ENCODE measurements at regions not wholly inside any gene's neighbourhood (a gene's known extent, or its start where the extent isn't known, plus 50 kb on each side); places are given as distances from the start of the nearest gene placed in this dataset.
"Not testable (repeated sequence)": the region's sequence is repeated elsewhere in the genome, so short reads cannot be mapped to it uniquely, and the experiment has no call there.

DNA sequence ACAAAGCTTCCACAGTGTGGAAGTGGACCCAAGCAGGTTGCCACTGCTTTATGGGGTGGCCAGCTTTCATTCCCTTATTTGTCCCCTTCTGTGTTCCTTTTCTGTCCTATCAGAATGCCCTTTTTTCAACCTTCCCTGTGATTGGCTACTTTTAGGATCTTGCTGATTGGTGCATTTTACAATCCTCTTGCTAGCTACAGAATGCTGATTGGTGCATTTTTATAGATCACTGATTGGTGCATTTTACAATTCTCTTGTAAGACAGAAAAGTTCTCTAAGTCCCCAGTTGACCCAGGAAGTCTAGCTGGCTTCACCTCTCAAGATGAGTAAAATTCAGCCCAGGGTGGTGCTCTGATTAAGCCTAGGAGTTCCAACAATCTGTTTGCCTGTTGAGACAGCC, 157.2 kb upstream of the ERCC6L2 start:
- H3K36me3 Mint-ChIP-seq (ENCODE audit: low read depth) = peaks cover 11% of the 10 kb centered on the region

DNA sequence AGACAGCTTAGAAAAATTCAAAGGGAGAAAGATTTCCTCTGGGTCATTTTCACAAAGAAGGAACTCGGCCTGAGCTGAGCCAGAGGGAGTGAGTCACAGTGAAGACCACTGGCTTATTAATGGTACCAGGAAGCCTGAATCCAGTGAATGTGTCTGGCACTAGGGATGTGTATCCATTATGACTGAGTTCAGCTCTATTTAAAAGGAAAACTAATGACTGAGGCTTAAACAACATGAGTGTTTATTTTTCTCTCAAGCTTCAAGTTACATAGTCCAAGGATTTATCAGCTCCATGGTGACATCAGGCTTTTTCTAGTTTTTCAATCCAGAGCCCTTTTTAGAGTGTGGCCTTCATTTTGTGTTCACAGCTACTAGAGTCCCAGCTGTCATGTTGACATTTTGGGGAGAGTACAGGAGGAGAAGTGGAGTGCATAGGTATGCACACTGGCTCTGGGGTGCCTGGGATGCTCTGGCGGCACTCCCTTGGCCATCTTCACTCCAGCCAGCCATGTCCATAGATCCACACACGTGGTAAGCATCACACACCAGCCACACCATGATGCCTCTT, 159.5 kb upstream of the ERCC6L2 start:
- peaks cover 5% of the 10 kb centered on the region for H3K36me3 Mint-ChIP-seq (ENCODE audit: low read depth)
- intact Hi-C loops (cut with micrococcal nuclease) = no loop called here
- no peaks in the 10 kb centered on the region for H3K4me1 Mint-ChIP-seq (ENCODE audit: low read depth)
- H3K9me3 Mint-ChIP-seq = peaks cover 36% of the 10 kb centered on the region
- no peak for DNase-seq (ENCODE audit: low spot score)
- no peak overlapping the region for H3K27ac Mint-ChIP-seq
- peaks cover 11% of the 10 kb centered on the region for H3K27me3 Mint-ChIP-seq (ENCODE audit: low read depth)
- H3K4me3 Mint-ChIP-seq (ENCODE audit: low read depth) = no peak overlapping the region

More for the DNA sequence above, 157.2 kb upstream of the ERCC6L2 start:
- intact Hi-C loops (cut with micrococcal nuclease) = no loop called here
- Mint-ChIP-seq H3K27me3 (ENCODE audit: low read depth) (peaks cover 25% of the 10 kb centered on the region), H3K4me1 (ENCODE audit: low read depth) (peaks cover 6% of the 10 kb centered on the region), H3K9me3 (peaks cover 41% of the 10 kb centered on the region), H3K4me3 (ENCODE audit: low read depth) (no peak overlapping the region), H3K27ac (no peak overlapping the region)
- DNase-seq (ENCODE audit: low spot score) = no peak

DNA sequence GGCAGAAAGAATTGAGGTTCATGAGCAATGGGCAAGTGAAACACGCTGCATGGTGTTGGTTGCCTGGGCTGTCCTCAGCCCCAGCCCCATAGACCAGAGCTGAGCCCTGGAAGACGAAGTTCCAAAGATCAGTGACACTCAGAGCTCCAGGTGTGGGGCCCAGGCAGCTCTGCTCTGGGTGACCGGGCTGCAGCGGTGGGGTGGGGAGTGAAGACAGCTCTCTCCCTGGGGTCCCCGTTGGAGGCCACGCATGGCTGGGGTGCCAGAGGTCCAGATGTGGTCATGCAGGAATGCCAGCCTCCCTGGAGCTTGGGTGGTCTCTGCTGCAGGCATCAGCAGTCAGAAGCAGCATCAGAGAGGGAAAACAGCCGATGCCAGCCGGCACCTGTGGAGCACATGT, 165.0 kb upstream of the ERCC6L2 start:
- intact Hi-C loops (cut with micrococcal nuclease) = no loop called here
- H3K27me3 Mint-ChIP-seq (ENCODE audit: low read depth) = peaks cover 7% of the 10 kb centered on the region
- H3K9me3 Mint-ChIP-seq = peaks cover 3% of the 10 kb centered on the region
- H3K36me3 Mint-ChIP-seq (ENCODE audit: low read depth) = peaks cover 2% of the 10 kb centered on the region
- H3K27ac Mint-ChIP-seq = no peak overlapping the region
- no peak for DNase-seq (ENCODE audit: low spot score)
- no peaks in the 10 kb centered on the region for H3K4me1 Mint-ChIP-seq (ENCODE audit: low read depth)
- no peak overlapping the region for H3K4me3 Mint-ChIP-seq (ENCODE audit: low read depth)

DNA sequence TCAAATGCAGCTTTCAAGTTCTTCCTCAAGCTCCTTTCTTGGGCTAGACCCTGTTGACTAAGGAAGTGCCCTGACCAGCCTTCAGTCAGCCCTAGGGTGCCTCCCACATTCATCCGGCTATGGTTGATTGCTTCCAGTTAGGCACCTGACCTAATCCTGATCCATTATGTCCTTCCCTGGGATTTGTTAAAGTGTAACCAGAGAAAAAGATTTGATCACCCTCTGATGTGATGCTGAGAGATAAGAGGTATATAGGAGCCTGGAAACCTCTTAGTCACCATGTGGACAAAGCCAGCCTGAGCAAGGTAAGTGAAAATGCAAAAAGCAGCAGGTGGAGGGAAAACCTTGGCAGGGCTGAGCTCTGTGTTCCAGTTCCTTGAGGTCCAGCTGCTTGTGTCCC, 178.8 kb upstream of the ERCC6L2 start:
- Mint-ChIP-seq H3K9me3 (peaks cover 11% of the 10 kb centered on the region), H3K36me3 (ENCODE audit: low read depth) (no peaks in the 10 kb centered on the region), H3K27me3 (ENCODE audit: low read depth) (peaks cover 9% of the 10 kb centered on the region), H3K4me1 (ENCODE audit: low read depth) (no peaks in the 10 kb centered on the region), H3K27ac (no peak overlapping the region), H3K4me3 (ENCODE audit: low read depth) (no peak overlapping the region)
- intact Hi-C loops (cut with micrococcal nuclease) = no loop called here
- no peak for DNase-seq (ENCODE audit: low spot score)

DNA sequence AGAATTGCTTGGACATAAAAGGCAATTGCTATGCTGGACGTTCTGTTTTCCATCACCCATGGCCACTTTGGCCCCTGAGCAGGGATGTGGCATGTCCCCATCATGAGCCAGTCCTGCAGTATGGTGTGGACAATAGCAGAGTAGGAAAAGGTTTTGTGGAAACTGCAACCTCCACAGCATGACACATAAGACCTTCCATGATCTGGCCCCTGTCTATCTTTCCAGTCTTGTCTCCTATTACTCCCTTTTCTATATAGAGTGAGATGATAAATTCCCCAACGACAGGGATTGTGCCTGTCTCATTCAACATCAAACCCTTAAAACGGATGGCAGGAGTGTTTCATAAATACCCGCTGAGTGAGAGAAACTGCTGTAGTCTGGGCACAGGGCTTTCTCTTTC, 174.7 kb upstream of the PTCH1 start:
- no peaks in the 10 kb centered on the region for H3K36me3 Mint-ChIP-seq (ENCODE audit: low read depth)
- intact Hi-C loops (cut with micrococcal nuclease) = no loop called here
- no peak overlapping the region for H3K27ac Mint-ChIP-seq
- peaks cover under 1% of the 10 kb centered on the region for H3K9me3 Mint-ChIP-seq
- H3K27me3 Mint-ChIP-seq (ENCODE audit: low read depth) = peaks cover 13% of the 10 kb centered on the region
- H3K4me1 Mint-ChIP-seq (ENCODE audit: low read depth) = no peaks in the 10 kb centered on the region
- H3K4me3 Mint-ChIP-seq (ENCODE audit: low read depth) = no peak overlapping the region
- no peak for DNase-seq (ENCODE audit: low spot score)

DNA sequence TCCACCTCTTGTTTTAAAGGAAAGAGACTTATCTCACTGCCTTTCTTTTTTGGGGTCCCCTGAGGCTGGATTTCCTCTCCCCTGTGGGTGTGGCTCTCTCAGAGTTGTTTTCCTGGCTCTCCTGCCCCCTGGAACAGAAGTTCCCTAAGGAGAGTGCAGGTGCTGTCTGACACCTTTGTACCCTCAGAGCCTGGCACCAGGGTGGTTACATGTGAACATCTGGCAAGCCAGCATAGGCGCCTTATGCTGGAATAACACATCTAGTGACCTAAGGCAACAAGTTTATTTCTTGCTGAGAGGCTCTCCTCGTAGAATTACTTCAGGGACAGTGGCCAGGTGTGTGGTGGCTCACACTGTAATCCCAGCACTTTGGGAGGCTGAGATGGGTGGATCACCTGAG, 172.9 kb upstream of the PTCH1 start:
- H3K9me3 Mint-ChIP-seq = no peaks in the 10 kb centered on the region
- no peak overlapping the region for H3K27ac Mint-ChIP-seq

DNA sequence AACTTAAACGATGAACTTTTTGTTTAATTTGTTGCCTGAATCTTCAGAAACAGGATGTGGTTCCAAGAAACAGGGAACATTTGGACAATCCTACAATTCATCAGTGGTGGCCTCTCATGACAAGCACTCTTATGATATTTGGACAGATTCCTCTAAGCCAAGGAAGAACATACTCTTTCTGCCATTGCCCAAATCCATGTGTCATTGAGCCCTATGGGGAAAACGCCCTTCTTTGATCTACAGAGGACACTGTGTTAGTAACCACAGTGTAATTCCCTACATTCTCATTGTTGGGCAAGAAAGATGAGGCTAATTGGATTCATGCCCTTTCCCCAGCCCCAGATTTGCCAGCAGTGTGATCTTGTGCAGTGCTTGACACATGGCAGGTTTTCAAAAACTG, 167.7 kb upstream of the PTCH1 start:
- Mint-ChIP-seq H3K4me3 (ENCODE audit: low read depth) (no peak overlapping the region), H3K4me1 (ENCODE audit: low read depth) (peaks cover 12% of the 10 kb centered on the region), H3K27me3 (ENCODE audit: low read depth) (peaks cover 8% of the 10 kb centered on the region), H3K27ac (no peak overlapping the region), H3K9me3 (peaks cover 13% of the 10 kb centered on the region), H3K36me3 (ENCODE audit: low read depth) (no peaks in the 10 kb centered on the region)
- no peak for DNase-seq (ENCODE audit: low spot score)
- intact Hi-C loops (cut with micrococcal nuclease) = no loop called here

More for the DNA sequence above, 172.9 kb upstream of the PTCH1 start:
- H3K4me3 Mint-ChIP-seq (ENCODE audit: low read depth) = no peak overlapping the region
- H3K27me3 Mint-ChIP-seq (ENCODE audit: low read depth) = peaks cover 5% of the 10 kb centered on the region
- intact Hi-C loops (cut with micrococcal nuclease) = no loop called here
- no peaks in the 10 kb centered on the region for H3K36me3 Mint-ChIP-seq (ENCODE audit: low read depth)
- no peaks in the 10 kb centered on the region for H3K4me1 Mint-ChIP-seq (ENCODE audit: low read depth)
- no peak for DNase-seq (ENCODE audit: low spot score)

DNA sequence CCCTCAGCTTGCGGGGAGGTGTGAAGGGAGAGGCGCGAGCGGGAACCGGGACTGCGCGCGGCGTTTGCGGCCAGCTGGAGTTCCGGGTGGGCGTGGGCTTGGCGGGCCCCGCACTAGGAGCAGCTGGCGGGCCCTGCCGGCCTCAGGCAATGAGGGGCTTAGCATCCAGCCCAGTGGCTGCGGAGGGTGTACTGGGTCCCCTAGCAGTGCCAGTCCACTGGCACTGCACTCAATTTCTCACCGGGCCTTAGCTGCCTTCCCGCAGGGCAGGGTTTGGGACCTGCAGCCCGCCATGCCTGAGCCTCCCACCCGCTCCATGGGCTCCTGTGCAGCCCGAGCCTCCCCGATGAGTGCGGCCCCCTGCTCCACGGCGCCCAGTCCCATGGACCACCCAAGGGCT, 163.5 kb upstream of the PTCH1 start:
- DNase-seq (ENCODE audit: low spot score); H3K36me3 Mint-ChIP-seq (ENCODE audit: low read depth); H3K27ac Mint-ChIP-seq; H3K27me3 Mint-ChIP-seq (ENCODE audit: low read depth); H3K4me3 Mint-ChIP-seq (ENCODE audit: low read depth); intact Hi-C loops (cut with micrococcal nuclease): not testable (repeated sequence)
- Mint-ChIP-seq H3K9me3 (peaks cover 16% of the 10 kb centered on the region), H3K4me1 (ENCODE audit: low read depth) (peaks cover 12% of the 10 kb centered on the region)

DNA sequence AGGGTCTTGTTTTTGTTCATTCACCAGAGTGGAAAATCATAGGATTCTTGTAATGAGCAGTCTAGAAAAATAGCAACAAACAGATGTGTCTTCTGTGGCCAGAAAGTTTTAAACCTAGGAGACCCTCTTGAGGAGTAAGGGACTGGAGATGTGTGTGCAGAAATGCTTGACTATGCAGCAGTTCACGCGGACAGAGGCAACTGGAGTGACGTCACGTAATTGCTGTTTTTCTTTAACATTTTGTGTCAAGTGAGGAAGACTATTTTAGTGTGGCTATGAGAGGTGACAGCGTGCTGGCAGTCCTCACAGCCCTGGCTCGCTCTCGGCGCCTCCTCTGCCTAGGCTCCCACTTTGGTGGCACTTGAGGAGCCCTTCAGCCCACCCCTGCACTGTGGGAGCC, 163.1 kb upstream of the PTCH1 start:
- H3K27ac Mint-ChIP-seq = no peak overlapping the region
- H3K4me1 Mint-ChIP-seq (ENCODE audit: low read depth) = peaks cover 12% of the 10 kb centered on the region
- H3K27me3 Mint-ChIP-seq (ENCODE audit: low read depth) = peaks cover 12% of the 10 kb centered on the region
- H3K9me3 Mint-ChIP-seq = peaks cover 16% of the 10 kb centered on the region
- DNase-seq (ENCODE audit: low spot score) = no peak
- H3K36me3 Mint-ChIP-seq (ENCODE audit: low read depth) = no peaks in the 10 kb centered on the region
- no peak overlapping the region for H3K4me3 Mint-ChIP-seq (ENCODE audit: low read depth)
- intact Hi-C loops (cut with micrococcal nuclease) = no loop called here

DNA sequence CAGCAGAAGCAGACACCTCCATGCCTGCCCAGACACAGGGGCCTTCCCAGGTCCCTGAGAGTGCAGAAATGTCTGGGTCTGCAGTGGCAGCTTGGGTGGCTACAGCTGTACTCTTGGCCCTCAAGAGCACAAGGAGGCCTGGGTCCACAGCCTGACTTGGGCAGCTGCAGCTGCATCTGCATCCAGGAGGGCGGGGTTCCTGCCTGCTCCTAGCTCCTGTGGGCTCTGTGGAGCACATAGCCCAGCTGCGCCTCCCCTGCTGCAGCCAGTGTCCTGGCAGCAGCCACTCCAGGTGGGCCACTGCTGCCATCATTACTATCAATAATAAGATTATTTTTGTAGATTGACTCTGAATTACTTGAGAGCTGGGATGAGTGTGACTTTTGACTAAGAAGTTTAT, 162.0 kb upstream of the PTCH1 start:
- peaks cover 12% of the 10 kb centered on the region for H3K4me1 Mint-ChIP-seq (ENCODE audit: low read depth)
- peaks cover 16% of the 10 kb centered on the region for H3K9me3 Mint-ChIP-seq
- no peak overlapping the region for H3K27ac Mint-ChIP-seq

DNA sequence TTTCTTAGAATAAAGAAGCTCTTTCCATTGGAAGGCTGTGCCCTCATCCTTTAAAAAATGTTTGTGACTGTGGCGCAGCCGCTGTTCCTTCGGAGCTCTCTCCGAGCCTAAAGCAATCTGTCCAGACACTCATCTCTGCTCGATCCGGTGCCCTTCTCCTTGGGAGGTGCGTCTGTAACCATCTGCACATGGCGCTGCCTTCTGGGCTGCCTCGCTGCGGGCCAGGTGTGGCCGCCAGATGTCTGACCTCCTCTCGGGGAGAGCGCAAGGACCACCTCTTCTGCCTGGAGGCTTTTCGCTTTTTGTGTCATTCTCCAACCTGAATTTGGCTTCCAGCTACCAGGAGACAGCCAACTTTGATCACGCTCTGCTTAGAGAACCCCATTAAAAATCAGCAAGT, 153.4 kb upstream of the PTCH1 start:
- Mint-ChIP-seq H3K4me1 (ENCODE audit: low read depth) (no peaks in the 10 kb centered on the region), H3K9me3 (no peaks in the 10 kb centered on the region), H3K4me3 (ENCODE audit: low read depth) (no peak overlapping the region), H3K27ac (no peak overlapping the region), H3K36me3 (ENCODE audit: low read depth) (no peaks in the 10 kb centered on the region), H3K27me3 (ENCODE audit: low read depth) (peaks cover 38% of the 10 kb centered on the region)
- no peak for DNase-seq (ENCODE audit: low spot score)
- intact Hi-C loops (cut with micrococcal nuclease) = no loop called here

More for the DNA sequence above, 162.0 kb upstream of the PTCH1 start:
- no peak overlapping the region for H3K4me3 Mint-ChIP-seq (ENCODE audit: low read depth)
- no peaks in the 10 kb centered on the region for H3K36me3 Mint-ChIP-seq (ENCODE audit: low read depth)
- DNase-seq (ENCODE audit: low spot score) = no peak
- peaks cover 13% of the 10 kb centered on the region for H3K27me3 Mint-ChIP-seq (ENCODE audit: low read depth)
- intact Hi-C loops (cut with micrococcal nuclease) = no loop called here

DNA sequence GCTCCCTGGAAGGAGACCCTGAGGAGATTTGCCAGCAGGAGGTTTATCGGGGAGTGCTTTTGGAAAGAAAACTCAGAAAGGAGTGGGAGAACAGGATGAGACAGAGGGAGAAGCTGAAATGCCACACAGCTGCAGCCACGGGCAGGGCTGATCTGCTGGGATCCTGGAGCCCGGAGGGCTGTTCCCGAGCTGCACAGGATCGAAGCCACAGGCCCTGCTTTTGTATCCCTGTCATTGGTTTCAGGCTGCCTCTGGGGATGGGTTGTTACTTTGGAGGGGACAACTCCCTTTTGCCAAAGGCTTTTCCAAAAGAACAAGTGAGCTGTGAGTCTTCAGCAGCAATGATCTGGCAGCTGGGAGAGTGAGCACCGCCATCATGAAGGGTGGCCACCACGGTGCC, 152.5 kb upstream of the PTCH1 start:
- Mint-ChIP-seq H3K27ac (no peak overlapping the region), H3K4me3 (ENCODE audit: low read depth) (no peak overlapping the region), H3K4me1 (ENCODE audit: low read depth) (no peaks in the 10 kb centered on the region), H3K36me3 (ENCODE audit: low read depth) (no peaks in the 10 kb centered on the region), H3K9me3 (no peaks in the 10 kb centered on the region), H3K27me3 (ENCODE audit: low read depth) (peaks cover 35% of the 10 kb centered on the region)
- intact Hi-C loops (cut with micrococcal nuclease) = no loop called here
- DNase-seq (ENCODE audit: low spot score) = no peak

DNA sequence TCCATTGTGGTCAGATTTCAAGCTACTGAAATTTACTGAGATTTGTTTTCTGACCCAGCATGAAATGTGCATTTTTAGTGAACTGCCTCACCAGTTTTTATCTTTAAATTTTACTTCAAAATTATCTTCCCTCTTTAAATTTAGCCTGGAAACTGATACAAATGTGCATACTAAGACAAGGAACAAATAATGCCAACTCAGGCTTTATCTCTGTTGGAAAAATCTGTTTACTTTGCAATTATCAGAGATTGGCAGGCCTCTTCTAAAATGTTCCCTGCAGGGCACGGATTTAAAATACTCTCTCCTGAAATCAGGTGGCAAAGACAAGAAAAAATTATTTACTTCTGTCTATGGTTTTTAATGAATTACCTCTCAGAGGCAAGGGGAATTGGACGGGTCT, 151.0 kb upstream of the PTCH1 start:
- Mint-ChIP-seq H3K27ac (no peak overlapping the region), H3K27me3 (ENCODE audit: low read depth) (peaks cover 33% of the 10 kb centered on the region), H3K4me1 (ENCODE audit: low read depth) (no peaks in the 10 kb centered on the region), H3K4me3 (ENCODE audit: low read depth) (no peak overlapping the region), H3K9me3 (no peaks in the 10 kb centered on the region), H3K36me3 (ENCODE audit: low read depth) (no peaks in the 10 kb centered on the region)
- intact Hi-C loops (cut with micrococcal nuclease) = no loop called here
- no peak for DNase-seq (ENCODE audit: low spot score)

DNA sequence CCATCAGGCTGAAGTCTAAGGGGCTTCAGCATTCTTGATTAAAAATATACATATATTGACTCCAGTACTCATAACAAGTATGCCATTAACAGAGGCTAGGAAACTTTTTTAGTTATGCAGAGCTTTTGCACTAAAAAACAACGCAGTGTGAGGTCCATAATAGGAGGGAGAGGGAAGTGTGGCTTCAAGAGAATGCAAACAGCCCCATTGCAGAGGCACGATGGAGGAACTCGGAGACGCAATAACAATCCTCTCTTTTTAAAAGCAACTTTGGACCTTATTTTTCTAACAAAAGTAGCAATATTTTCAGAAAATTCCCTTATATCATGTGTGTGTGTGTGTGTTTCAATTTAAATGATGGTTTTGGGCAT, 150.0 kb upstream of the PTCH1 start:
- intact Hi-C loops (cut with micrococcal nuclease) = no loop called here
- no peak overlapping the region for H3K27ac Mint-ChIP-seq
- no peak for DNase-seq (ENCODE audit: low spot score)
- H3K27me3 Mint-ChIP-seq (ENCODE audit: low read depth) = peaks cover 25% of the 10 kb centered on the region
- no peaks in the 10 kb centered on the region for H3K4me1 Mint-ChIP-seq (ENCODE audit: low read depth)
- H3K4me3 Mint-ChIP-seq (ENCODE audit: low read depth) = no peak overlapping the region
- H3K36me3 Mint-ChIP-seq (ENCODE audit: low read depth) = no peaks in the 10 kb centered on the region
- no peaks in the 10 kb centered on the region for H3K9me3 Mint-ChIP-seq
